ENCODE measurements at regions not wholly inside any gene's neighbourhood (a gene's known extent, or its start where the extent isn't known, plus 50 kb on each side); places are given as distances from the start of the nearest gene placed in this dataset.
A peak's percentile ranks its signal among the peaks of the same experiment; 100 is the strongest.

DNA sequence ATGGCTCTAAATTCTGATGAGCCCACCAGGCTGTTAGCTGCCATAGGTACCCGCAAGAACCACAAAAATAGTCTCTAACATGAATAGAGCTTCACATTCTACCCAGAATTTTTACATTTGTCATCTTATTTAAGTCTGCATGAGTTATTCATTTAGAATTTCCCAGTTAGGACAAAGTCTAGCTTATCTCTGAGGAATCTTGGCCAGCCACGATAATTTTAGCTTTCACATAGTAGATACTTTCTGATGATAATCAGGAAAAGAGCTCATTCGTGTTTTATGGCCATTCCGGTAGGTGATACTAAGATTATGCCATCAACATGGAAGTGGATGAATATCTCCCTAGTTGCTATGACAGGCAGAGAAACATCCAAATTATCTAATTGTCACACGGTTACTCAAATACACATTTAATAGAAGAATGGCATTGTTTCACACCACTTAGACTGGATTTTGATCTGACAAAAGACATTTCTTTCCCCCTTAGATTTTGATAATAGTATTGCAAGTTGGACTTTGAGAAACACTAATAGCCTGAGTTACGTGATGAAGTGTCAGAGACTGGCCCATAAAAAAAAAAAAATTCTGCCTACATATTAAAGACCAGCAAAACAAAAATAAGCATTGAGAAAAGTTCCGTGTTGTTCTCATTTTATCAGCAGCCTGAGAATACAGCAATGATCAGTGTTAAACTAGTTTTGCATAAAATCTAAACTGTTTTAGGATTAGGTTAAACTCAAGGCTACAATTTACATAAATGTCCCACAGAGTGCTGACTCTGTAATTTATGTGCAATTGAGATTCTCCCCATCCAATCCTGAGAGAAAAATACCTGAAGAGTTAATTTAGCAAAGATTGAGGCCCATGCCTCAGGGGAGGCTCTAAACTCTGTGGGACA, 397.5 kb upstream of the ARID1B start:
- no peak overlapping the region for H3K4me3 ChIP-seq (ENCODE audit: control insufficient read depth in 2 of 3, extremely low read depth in 1 of 3, insufficient read depth in 2 of 3, low read depth in 1 of 3, low read length in 3 of 3)
- no peaks in the 10 kb centered on the region for H3K9me1 ChIP-seq (ENCODE audit: control insufficient read depth, extremely low read depth, insufficient read depth, low read length)
- no peaks in the 10 kb centered on the region for H3K36me3 ChIP-seq (ENCODE audit: control insufficient read depth in 2 of 2, extremely low read depth in 1 of 2, insufficient read depth in 2 of 2, low read length in 2 of 2)
- dilution Hi-C loops (cut with MboI; ENCODE audit: extremely low pct_ligation_motif_present, low sequenced_read_pairs), result no loop called here
- DNase-seq (ENCODE audit: low read depth, low spot score) (no peak), FAIRE-seq (no peak)
- H3K27me3 ChIP-seq (ENCODE audit: control insufficient read depth, extremely low read depth, insufficient read depth, low read length), result no peaks in the 10 kb centered on the region
- H4K20me1 ChIP-seq (ENCODE audit: control insufficient read depth, extremely low read depth, insufficient read depth, low read length), result no peaks in the 10 kb centered on the region
- H3K27ac ChIP-seq (ENCODE audit: control insufficient read depth, insufficient read depth, low read length), result no peak overlapping the region
- H3K4me1 ChIP-seq (ENCODE audit: control insufficient read depth, extremely low read depth, insufficient read depth, low read length), result no peaks in the 10 kb centered on the region
- no peaks in the 10 kb centered on the region for H3K79me2 ChIP-seq (ENCODE audit: control insufficient read depth, insufficient read depth, low read length)
- H2AFZ ChIP-seq (ENCODE audit: control insufficient read depth, low read length), result no peak overlapping the region
- no peak overlapping the region for H3K4me2 ChIP-seq (ENCODE audit: control insufficient read depth, extremely low read depth, insufficient read depth, low read depth, low read length)
- H3K9me3 ChIP-seq (ENCODE audit: control insufficient read depth, low read depth, low read length), result no peaks in the 10 kb centered on the region
- H3K9ac ChIP-seq (ENCODE audit: control insufficient read depth, extremely low read depth, insufficient read depth, low read length), result no peak overlapping the region
- TF ChIP-seq, protein P1, sequence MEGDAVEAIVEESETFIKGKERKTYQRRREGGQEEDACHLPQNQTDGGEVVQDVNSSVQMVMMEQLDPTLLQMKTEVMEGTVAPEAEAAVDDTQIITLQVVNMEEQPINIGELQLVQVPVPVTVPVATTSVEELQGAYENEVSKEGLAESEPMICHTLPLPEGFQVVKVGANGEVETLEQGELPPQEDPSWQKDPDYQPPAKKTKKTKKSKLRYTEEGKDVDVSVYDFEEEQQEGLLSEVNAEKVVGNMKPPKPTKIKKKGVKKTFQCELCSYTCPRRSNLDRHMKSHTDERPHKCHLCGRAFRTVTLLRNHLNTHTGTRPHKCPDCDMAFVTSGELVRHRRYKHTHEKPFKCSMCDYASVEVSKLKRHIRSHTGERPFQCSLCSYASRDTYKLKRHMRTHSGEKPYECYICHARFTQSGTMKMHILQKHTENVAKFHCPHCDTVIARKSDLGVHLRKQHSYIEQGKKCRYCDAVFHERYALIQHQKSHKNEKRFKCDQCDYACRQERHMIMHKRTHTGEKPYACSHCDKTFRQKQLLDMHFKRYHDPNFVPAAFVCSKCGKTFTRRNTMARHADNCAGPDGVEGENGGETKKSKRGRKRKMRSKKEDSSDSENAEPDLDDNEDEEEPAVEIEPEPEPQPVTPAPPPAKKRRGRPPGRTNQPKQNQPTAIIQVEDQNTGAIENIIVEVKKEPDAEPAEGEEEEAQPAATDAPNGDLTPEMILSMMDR (optimal IDR thresholded peaks at IDR 0.05 in 1 of 3, IDR thresholded peaks at IDR 0.05 in 1 of 3, conservative IDR thresholded peaks at IDR 0.05 in 1 of 3; ENCODE audit: extremely low read depth in 1 of 3, insufficient read depth in 2 of 3, low read length in 3 of 3), result no peak
- TF ChIP-seq EZH2 (IDR thresholded peaks at IDR 0.05; ENCODE audit: low read length), result no peak

- Histone ChIP-seq H3K9me1 (ENCODE audit: control insufficient read depth, extremely low read depth, insufficient read depth, low read length) (no peaks in the 10 kb centered on the region), H3K36me3 (ENCODE audit: control insufficient read depth in 2 of 2, extremely low read depth in 1 of 2, insufficient read depth in 2 of 2, low read length in 2 of 2) (no peaks in the 10 kb centered on the region), H3K9ac (ENCODE audit: control insufficient read depth, extremely low read depth, insufficient read depth, low read length) (no peak overlapping the region), H3K4me3 (ENCODE audit: control insufficient read depth in 2 of 3, extremely low read depth in 1 of 3, insufficient read depth in 2 of 3, low read depth in 1 of 3, low read length in 3 of 3) (no peak overlapping the region), H3K79me2 (ENCODE audit: control insufficient read depth, insufficient read depth, low read length) (no peaks in the 10 kb centered on the region), H3K27ac (ENCODE audit: control insufficient read depth, insufficient read depth, low read length) (no peak overlapping the region), H3K9me3 (ENCODE audit: control insufficient read depth, low read depth, low read length) (no peaks in the 10 kb centered on the region), H3K4me1 (ENCODE audit: control insufficient read depth, extremely low read depth, insufficient read depth, low read length) (no peaks in the 10 kb centered on the region), H3K4me2 (ENCODE audit: control insufficient read depth, extremely low read depth, insufficient read depth, low read depth, low read length) (no peak overlapping the region), H4K20me1 (ENCODE audit: control insufficient read depth, extremely low read depth, insufficient read depth, low read length) (no peaks in the 10 kb centered on the region), H3K27me3 (ENCODE audit: control insufficient read depth, extremely low read depth, insufficient read depth, low read length) (no peaks in the 10 kb centered on the region), H2AFZ (ENCODE audit: control insufficient read depth, low read length) (no peak overlapping the region)
- DNase-seq (ENCODE audit: low read depth, low spot score) (no peak), FAIRE-seq (no peak)
- dilution Hi-C loops (cut with MboI; ENCODE audit: extremely low pct_ligation_motif_present, low sequenced_read_pairs), result no loop called here
- no peak for TF ChIP-seq EZH2 (IDR thresholded peaks at IDR 0.05; ENCODE audit: low read length)
- TF ChIP-seq, protein P1 (optimal IDR thresholded peaks at IDR 0.05 in 1 of 3, IDR thresholded peaks at IDR 0.05 in 1 of 3, conservative IDR thresholded peaks at IDR 0.05 in 1 of 3; ENCODE audit: extremely low read depth in 1 of 3, insufficient read depth in 2 of 3, low read length in 3 of 3), result peak in 1 of 3 experiments; percentile 17
These were observed 398.3 kb upstream of the ARID1B start for GRCh38 chr6:156378853-156379252.

All from keratinocyte (primary cell).